BJ (cell line): ENCODE measurements at regions not wholly inside any gene's neighbourhood (a gene's known extent, or its start where the extent isn't known, plus 50 kb on each side); places are given as distances from the start of the nearest gene placed in this dataset.

ENCODE experiments used
- CTCF ChIA-PET: fragments of 350-600 bp; formaldehyde crosslinking; extraction: SDS; loops from one replicate; lab custom pipeline; 2021; ENCODE audit warnings: antibody characterized with exemption, inconsistent platforms; lab: Yijun Ruan, JAX
- POLR2A ChIA-PET: fragments of 300-600 bp; sonication (Branson Sonifier 250); formaldehyde crosslinking; extraction: SDS; loops from one replicate; lab custom pipeline; 2021; ENCODE audit warnings: antibody characterized with exemption; lab: Charles Lee
- DNase-seq: peaks from one replicate; pipeline ENCODE4 v3.0.0-alpha.2; 2011; ENCODE audit warnings: low read depth
- H3K27me3 ChIP-seq: 2 replicates; pipeline ENCODE4 v1.6.0; 2011; ENCODE audit warnings: low read length; ENCODE audit not compliant: control insufficient read depth, insufficient read depth
- H3K36me3 ChIP-seq: 2 replicates; pipeline ENCODE4 v1.5.1; 2011; ENCODE audit warnings: low read length; ENCODE audit not compliant: control insufficient read depth, insufficient read depth
- H3K4me3 ChIP-seq: 2 replicates; pipeline ENCODE4 v1.5.1; 2011; ENCODE audit warnings: low read depth, mild to moderate bottlenecking, control low read depth, low read length
- TF ChIP-seq, protein P1 (sequence below): IDR thresholded peaks from 2 replicates; pipeline ENCODE4 v1.5.1; 2011; ENCODE audit warnings: low read depth, mild to moderate bottlenecking, control low read depth, inconsistent platforms, low read length, moderate library complexity; ENCODE audit not compliant: insufficient read depth

DNA sequence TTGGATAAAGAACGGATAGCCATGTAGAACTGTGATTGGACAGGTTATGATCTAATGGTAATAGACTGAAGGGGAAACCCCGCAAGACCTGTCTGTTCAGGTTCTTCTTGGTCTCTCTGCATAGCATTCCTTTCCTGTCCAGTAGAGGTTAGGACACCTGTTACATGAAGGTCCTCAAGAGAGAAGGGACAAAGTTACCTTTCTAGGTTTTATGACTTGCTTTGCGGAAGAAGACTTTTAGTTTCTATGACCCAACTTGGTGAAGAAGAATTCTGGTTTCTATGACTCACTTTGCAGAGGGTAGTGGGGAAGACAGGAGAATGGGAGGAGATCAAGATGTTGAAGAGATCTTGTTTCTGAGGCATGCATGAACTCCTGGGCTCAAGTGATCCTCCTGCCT lies 97.9 kb upstream of the C3orf80 start:
- Histone ChIP-seq H3K4me3 (no peak overlapping the region), H3K27me3 (no peaks in the 10 kb centered on the region), H3K36me3 (no peaks in the 10 kb centered on the region)
- ChIA-PET CTCF (interaction anchor here (0.9 to 1.3 kb wide), 2 partner anchors 9 to 28 kb away, joined by 3 read pairs; no protein-coding TSS in a partner anchor), POLR2A (no interaction called here)
- DNase-seq = no peak
- TF ChIP-seq, protein P1, sequence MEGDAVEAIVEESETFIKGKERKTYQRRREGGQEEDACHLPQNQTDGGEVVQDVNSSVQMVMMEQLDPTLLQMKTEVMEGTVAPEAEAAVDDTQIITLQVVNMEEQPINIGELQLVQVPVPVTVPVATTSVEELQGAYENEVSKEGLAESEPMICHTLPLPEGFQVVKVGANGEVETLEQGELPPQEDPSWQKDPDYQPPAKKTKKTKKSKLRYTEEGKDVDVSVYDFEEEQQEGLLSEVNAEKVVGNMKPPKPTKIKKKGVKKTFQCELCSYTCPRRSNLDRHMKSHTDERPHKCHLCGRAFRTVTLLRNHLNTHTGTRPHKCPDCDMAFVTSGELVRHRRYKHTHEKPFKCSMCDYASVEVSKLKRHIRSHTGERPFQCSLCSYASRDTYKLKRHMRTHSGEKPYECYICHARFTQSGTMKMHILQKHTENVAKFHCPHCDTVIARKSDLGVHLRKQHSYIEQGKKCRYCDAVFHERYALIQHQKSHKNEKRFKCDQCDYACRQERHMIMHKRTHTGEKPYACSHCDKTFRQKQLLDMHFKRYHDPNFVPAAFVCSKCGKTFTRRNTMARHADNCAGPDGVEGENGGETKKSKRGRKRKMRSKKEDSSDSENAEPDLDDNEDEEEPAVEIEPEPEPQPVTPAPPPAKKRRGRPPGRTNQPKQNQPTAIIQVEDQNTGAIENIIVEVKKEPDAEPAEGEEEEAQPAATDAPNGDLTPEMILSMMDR = no peak

DNA sequence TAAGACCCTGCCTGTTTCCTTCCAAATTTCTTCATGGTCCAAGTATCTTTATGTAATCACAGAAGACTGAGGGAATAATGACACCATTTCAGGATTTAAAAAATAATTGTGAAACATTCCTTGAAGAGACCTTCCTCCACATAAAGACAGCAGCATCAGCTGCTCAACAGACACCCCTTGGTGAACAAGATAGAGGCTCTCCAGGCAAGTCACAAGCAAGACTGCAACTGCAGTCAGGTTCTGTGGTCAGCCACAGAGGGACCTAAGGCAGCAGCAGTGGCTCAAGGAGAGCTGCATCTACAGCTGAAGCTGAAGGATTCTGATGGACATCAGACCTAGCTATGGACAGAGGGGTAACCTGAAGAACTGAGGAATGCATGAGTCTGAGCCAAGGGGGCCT lies 97.2 kb upstream of the C3orf80 start:
- Histone ChIP-seq H3K4me3 (no peak overlapping the region), H3K36me3 (no peaks in the 10 kb centered on the region), H3K27me3 (no peaks in the 10 kb centered on the region)
- TF ChIP-seq, protein P1 = no peak
- ChIA-PET POLR2A (no interaction called here), CTCF (interaction anchor here (1.1 kb wide), 1 partner anchor 28 kb away, joined by 4 read pairs; no protein-coding TSS in a partner anchor)
- no peak for DNase-seq

DNA sequence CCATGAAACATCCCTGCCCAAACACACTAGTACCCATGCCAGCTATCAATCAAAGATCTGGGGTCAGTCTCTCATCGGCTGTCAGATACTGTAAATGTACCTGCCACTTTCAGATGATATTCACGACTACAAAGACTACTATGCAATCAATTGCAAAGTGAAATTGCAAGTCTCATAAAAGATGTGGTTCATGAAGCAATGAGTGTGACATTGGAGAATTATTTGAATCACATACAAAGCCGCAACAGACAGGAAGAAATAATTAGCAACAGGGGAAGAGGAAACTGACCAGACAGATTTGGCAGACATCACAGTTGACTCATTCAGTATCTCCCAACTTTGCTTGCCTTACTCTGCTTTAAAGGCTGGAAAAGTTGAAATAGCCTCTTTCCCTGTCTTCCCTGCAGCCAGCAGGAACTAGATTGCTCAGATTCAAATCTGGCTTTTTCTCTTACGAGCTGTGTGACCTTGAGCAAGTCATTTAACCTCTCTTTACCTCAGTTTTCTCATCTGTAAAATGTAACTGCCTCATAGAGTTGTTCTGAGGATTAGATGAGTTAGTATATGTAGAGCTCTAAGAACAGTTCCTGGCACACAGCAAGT lies 95.7 kb upstream of the C3orf80 start:
- TF ChIP-seq, protein P1 = no peak
- DNase-seq = peak; percentile 97
- ChIA-PET CTCF (interaction anchor here (1.1 kb wide), 1 partner anchor 26 kb away, joined by 4 read pairs; no protein-coding TSS in a partner anchor), POLR2A (no interaction called here)
- Histone ChIP-seq H3K4me3 (no peak overlapping the region), H3K36me3 (no peaks in the 10 kb centered on the region), H3K27me3 (no peaks in the 10 kb centered on the region)

DNA sequence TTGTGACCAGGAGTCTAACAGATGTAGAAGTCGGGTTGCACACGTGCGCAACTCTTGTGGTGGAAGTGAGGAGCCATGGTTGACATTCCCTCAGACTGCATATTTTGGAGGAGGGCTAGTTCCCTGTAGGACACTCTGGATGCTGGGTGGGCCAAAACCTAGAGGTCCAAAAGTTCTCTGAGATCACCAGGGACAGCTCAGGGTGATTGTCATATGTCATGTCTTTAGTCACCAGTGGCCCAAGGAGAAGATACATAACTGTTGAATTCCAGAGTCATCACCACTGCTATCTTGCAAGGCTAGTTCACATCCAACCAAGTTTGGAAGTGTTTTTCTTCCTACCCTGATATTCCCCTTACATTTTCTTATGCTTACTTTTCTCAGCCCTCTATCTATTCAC lies 95.2 kb upstream of the C3orf80 start:
- ChIA-PET CTCF (no interaction called here), POLR2A (no interaction called here)
- Histone ChIP-seq H3K36me3 (no peaks in the 10 kb centered on the region), H3K4me3 (no peak overlapping the region), H3K27me3 (no peaks in the 10 kb centered on the region)
- TF ChIP-seq, protein P1 = no peak
- DNase-seq = no peak

DNA sequence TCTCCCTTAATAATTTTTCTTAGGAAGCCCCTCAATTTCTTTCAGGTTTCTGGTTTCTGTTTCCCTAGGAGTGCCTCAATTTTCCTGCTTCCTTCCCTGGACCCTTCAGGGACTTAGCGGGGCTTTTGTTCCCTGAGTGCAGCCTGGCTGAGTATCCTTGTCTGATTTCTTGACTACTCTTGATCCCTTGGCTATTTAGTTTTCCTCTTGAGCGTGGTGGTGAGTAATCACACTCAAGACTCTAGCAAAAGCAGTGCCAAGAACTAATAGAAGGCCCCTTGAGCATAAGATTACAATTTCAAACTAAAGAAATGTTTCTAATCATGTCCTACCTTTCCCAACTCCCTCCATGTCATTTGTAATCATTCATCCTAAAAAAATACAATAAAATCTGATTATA lies 94.3 kb upstream of the C3orf80 start:
- Histone ChIP-seq H3K4me3 (no peak overlapping the region), H3K36me3 (no peaks in the 10 kb centered on the region), H3K27me3 (no peaks in the 10 kb centered on the region)
- no peak for DNase-seq
- ChIA-PET CTCF (interaction anchor here (1.2 kb wide), 1 partner anchor 11 kb away, joined by 3 read pairs; no protein-coding TSS in a partner anchor), POLR2A (no interaction called here)
- TF ChIP-seq, protein P1 = no peak
